ENCODE measurements at regions not wholly inside any gene's neighbourhood (a gene's known extent, or its start where the extent isn't known, plus 50 kb on each side); places are given as distances from the start of the nearest gene placed in this dataset.
A peak's percentile ranks its signal among the peaks of the same experiment; 100 is the strongest.

DNA sequence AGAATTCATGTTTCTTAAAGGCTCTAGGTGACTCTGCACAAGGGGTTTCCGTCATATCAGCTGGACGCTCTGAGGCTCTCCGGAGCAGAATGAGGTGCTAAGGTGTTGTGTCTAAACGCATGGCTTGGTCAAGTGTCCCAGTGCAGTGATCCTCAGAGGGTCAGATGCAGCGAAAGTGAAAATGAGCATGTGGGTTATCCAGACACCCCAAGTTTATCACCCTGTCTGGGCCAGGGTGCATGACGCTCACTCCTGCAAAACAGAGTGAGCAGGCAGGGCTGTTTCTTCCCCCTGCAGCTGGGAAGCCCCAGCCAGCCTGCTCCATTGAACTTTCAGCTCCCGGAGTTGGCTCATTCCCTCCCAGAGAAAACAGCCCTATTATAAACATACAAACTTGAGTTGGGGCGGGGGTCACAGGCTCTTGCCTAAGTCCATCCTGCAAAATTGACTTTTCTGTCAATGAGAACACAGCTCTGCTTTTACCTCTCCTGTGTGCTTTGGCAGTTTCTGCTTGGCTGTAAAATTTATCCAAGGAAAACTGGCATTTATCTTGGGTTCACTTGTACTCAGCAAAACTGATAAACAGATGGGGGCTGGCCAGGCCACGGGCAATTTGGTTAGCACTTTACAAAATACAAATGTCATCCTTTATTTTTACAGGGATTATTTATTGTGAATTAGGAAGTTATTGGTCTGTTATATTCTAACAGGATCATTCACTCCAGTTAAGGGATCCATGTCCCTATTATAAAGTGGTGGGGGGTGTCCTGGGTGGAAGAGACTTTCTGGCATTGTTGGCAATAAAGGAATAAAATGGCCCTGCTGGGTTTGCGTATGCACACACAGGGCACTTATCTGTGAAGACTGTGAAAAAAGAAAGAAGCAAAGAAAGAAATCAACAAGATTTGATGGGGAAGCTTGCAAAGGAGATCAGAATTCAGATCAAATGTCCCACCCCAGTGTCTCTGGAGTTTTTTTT, 154.9 kb downstream of the FOXA2 start (continued):
- peak; percentile 85; the same call in 1 of the 2 replicates for TF ChIP-seq ZNF703 (CRISPR knock-in tag; IDR thresholded peaks at IDR 0.05; ENCODE audit: borderline replicate concordance)
- peak; percentile 70 for TF ChIP-seq ARNT2 (CRISPR knock-in tag; IDR thresholded peaks at IDR 0.05; ENCODE audit: low read depth)
- TF ChIP-seq, protein P1, sequence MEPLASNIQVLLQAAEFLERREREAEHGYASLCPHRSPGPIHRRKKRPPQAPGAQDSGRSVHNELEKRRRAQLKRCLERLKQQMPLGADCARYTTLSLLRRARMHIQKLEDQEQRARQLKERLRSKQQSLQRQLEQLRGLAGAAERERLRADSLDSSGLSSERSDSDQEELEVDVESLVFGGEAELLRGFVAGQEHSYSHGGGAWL (CRISPR knock-in tag; IDR thresholded peaks at IDR 0.05): no peak
- TF ChIP-seq NONO (IDR thresholded peaks at IDR 0.05): no peak
- peak; percentile 51; the same call in 1 of the 2 replicates for TF ChIP-seq NONO (CRISPR knock-in tag; conservative IDR thresholded peaks at IDR 0.05)
- TF ChIP-seq POLR2A (IDR thresholded peaks at IDR 0.05; ENCODE audit: insufficient read depth in 1 of 2, low read depth in 2 of 2, low read length in 2 of 2): peak; percentile 71 to 74
- no peak for TF ChIP-seq ZNF615 (CRISPR knock-in tag; IDR thresholded peaks at IDR 0.05; ENCODE audit: borderline replicate concordance)
- peak; percentile 93 for TF ChIP-seq ZNF121 (CRISPR knock-in tag; IDR thresholded peaks at IDR 0.05)
- no peak for TF ChIP-seq NFRKB (IDR thresholded peaks at IDR 0.05)
- TF ChIP-seq, protein P2, sequence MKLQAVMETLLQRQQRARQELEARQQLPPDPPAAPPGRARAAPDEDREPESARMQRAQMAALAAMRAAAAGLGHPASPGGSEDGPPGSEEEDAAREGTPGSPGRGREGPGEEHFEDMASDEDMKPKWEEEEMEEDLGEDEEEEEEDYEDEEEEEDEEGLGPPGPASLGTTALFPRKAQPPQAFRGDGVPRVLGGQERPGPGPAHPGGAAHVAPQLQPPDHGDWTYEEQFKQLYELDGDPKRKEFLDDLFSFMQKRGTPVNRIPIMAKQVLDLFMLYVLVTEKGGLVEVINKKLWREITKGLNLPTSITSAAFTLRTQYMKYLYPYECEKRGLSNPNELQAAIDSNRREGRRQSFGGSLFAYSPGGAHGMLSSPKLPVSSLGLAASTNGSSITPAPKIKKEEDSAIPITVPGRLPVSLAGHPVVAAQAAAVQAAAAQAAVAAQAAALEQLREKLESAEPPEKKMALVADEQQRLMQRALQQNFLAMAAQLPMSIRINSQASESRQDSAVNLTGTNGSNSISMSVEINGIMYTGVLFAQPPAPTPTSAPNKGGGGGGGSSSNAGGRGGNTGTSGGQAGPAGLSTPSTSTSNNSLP (IDR thresholded peaks at IDR 0.05; ENCODE audit: low read depth, low read length): peak; percentile 81
- TF ChIP-seq, protein P3, sequence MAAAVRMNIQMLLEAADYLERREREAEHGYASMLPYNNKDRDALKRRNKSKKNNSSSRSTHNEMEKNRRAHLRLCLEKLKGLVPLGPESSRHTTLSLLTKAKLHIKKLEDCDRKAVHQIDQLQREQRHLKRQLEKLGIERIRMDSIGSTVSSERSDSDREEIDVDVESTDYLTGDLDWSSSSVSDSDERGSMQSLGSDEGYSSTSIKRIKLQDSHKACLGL (CRISPR knock-in tag; IDR thresholded peaks at IDR 0.05): no peak
- no peak for TF ChIP-seq SRSF9 (IDR thresholded peaks at IDR 0.05; ENCODE audit: borderline replicate concordance, insufficient read depth, low read depth, low read length, poor library complexity, severe bottlenecking)
- no peak for TF ChIP-seq ZNF652 (CRISPR knock-in tag; IDR thresholded peaks at IDR 0.05; ENCODE audit: borderline replicate concordance, low read depth)
- TF ChIP-seq CAMTA2 (CRISPR knock-in tag; IDR thresholded peaks at IDR 0.05; ENCODE audit: borderline replicate concordance): no peak
- peak; percentile 66; the same call in 1 of the 2 replicates for TF ChIP-seq MIER3 (CRISPR knock-in tag; IDR thresholded peaks at IDR 0.05; ENCODE audit: borderline replicate concordance)
- TF ChIP-seq CBX2 (IDR thresholded peaks at IDR 0.05; ENCODE audit: low read depth, low read length): no peak
- no peak for TF ChIP-seq CBX2 (CRISPR knock-in tag; IDR thresholded peaks at IDR 0.05; ENCODE audit: low read depth)
- TF ChIP-seq NFIB (CRISPR knock-in tag; IDR thresholded peaks at IDR 0.05; ENCODE audit: borderline replicate concordance): no peak
- no peak; the same call in 1 of the 2 replicates for TF ChIP-seq ZSCAN31 (CRISPR knock-in tag; IDR thresholded peaks at IDR 0.05; ENCODE audit: low read depth)
- TF ChIP-seq MYC (CRISPR knock-in tag; IDR thresholded peaks at IDR 0.05; ENCODE audit: borderline replicate concordance): peak; percentile 77; the same call in 1 of the 2 replicates
- no peak for TF ChIP-seq HNRNPUL1 (IDR thresholded peaks at IDR 0.05; ENCODE audit: low read depth, low read length)
- TF ChIP-seq FOXP1 (IDR thresholded peaks at IDR 0.05): no peak
- peak; percentile 96 for TF ChIP-seq FOXP1 (CRISPR knock-in tag; IDR thresholded peaks at IDR 0.05)
- TF ChIP-seq PTBP1 (IDR thresholded peaks at IDR 0.05; ENCODE audit: low read depth, low read length, poor library complexity, severe bottlenecking): no peak
- TF ChIP-seq ZNF577 (CRISPR knock-in tag; IDR thresholded peaks at IDR 0.05; ENCODE audit: borderline replicate concordance, low read depth): no peak
- 0 out of 2 replicates have a peak, but pooled peaks have one; percentile 36 for TF ChIP-seq HDAC6 (IDR thresholded peaks at IDR 0.05; ENCODE audit: low read depth, low read length)
- 0 out of 2 replicates have a peak, but pooled peaks have one; percentile 87 for TF ChIP-seq FLYWCH1 (CRISPR knock-in tag; IDR thresholded peaks at IDR 0.05)
- TF ChIP-seq, protein P4, sequence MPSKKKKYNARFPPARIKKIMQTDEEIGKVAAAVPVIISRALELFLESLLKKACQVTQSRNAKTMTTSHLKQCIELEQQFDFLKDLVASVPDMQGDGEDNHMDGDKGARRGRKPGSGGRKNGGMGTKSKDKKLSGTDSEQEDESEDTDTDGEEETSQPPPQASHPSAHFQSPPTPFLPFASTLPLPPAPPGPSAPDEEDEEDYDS (CRISPR knock-in tag; IDR thresholded peaks at IDR 0.05): peak; percentile 64
- TF ChIP-seq KLF15 (CRISPR knock-in tag; IDR thresholded peaks at IDR 0.05; ENCODE audit: borderline replicate concordance): no peak

Data from HepG2 (cell line).